ENCODE measurements at regions not wholly inside any gene's neighbourhood (a gene's known extent, or its start where the extent isn't known, plus 50 kb on each side); places are given as distances from the start of the nearest gene placed in this dataset.

- TF ChIP-seq ZNF274 (IDR thresholded peaks at IDR 0.05; ENCODE audit: low read depth, low read length): no peak
Measured at GRCh38 chr11:116481126-116481675, 291.6 kb downstream of the BUD13 start.

GRCh38 chr11:116478669-116479668 is 293.8 kb downstream of the BUD13 start:
- TF ChIP-seq ZNF274 (IDR thresholded peaks at IDR 0.05; ENCODE audit: low read depth, low read length): no peak
- no peak overlapping the region for H3K4me3 ChIP-seq (ENCODE audit: low read length)

More at GRCh38 chr11:116481126-116481675, 291.6 kb downstream of the BUD13 start:
- H3K4me3 ChIP-seq (ENCODE audit: low read length): no peak overlapping the region

- TF ChIP-seq ZNF274 (IDR thresholded peaks at IDR 0.05; ENCODE audit: low read depth, low read length): no peak
Measured at GRCh38 chr11:116478205-116478604, 294.6 kb downstream of the BUD13 start.

DNA sequence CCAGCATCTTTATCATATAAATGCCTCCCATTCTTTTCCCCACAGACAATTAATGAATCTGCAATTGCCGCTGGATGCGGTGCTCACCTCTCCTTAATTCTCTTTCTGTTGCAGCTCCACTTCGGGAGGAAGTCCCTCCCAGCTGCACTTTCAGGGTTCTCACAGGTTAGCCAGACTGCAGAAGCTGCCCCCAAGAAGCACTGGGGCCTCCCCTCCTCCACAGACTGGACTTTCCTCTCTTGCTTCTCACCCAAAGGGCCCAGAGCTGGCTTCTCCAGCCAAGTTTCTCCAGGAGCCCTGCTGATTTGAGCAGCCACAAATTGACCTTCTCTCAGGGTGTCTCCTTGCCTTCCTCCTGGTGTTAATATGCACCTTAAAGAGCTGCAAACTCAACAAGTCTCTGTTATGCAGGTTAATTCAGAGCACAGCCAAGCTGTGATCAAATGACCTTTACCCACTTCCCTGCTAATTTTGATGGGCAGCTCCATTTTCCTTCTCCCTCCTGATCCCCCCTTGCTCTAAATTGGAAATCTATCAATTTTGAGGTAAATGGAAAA is 298.9 kb downstream of the BUD13 start:
- no peak overlapping the region for H3K4me3 ChIP-seq (ENCODE audit: low read length)
- TF ChIP-seq ZNF274 (IDR thresholded peaks at IDR 0.05; ENCODE audit: low read depth, low read length): no peak

More at GRCh38 chr11:116478205-116478604, 294.6 kb downstream of the BUD13 start:
- no peak overlapping the region for H3K4me3 ChIP-seq (ENCODE audit: low read length)

GRCh38 chr11:116473206-116473769 is 299.5 kb downstream of the BUD13 start:
- no peak for TF ChIP-seq ZNF274 (IDR thresholded peaks at IDR 0.05; ENCODE audit: low read depth, low read length)
- H3K4me3 ChIP-seq (ENCODE audit: low read length): no peak overlapping the region

- no peak for TF ChIP-seq ZNF274 (IDR thresholded peaks at IDR 0.05; ENCODE audit: low read depth, low read length)
- H3K4me3 ChIP-seq (ENCODE audit: low read length): no peak overlapping the region
Measured at GRCh38 chr11:116472651-116473050, 300.1 kb downstream of the BUD13 start.

- no peak overlapping the region for H3K4me3 ChIP-seq (ENCODE audit: low read length)
- no peak for TF ChIP-seq ZNF274 (IDR thresholded peaks at IDR 0.05; ENCODE audit: low read depth, low read length)
Measured at GRCh38 chr11:116471608-116472256, 301.1 kb downstream of the BUD13 start.

GRCh38 chr11:116468699-116469098 is 304.1 kb downstream of the BUD13 start:
- no peak for TF ChIP-seq ZNF274 (IDR thresholded peaks at IDR 0.05; ENCODE audit: low read depth, low read length)
- H3K4me3 ChIP-seq (ENCODE audit: low read length): no peak overlapping the region

- no peak for TF ChIP-seq ZNF274 (IDR thresholded peaks at IDR 0.05; ENCODE audit: low read depth, low read length)
- no peak overlapping the region for H3K4me3 ChIP-seq (ENCODE audit: low read length)
Measured at GRCh38 chr11:116467823-116468222, 305.0 kb downstream of the BUD13 start.

DNA sequence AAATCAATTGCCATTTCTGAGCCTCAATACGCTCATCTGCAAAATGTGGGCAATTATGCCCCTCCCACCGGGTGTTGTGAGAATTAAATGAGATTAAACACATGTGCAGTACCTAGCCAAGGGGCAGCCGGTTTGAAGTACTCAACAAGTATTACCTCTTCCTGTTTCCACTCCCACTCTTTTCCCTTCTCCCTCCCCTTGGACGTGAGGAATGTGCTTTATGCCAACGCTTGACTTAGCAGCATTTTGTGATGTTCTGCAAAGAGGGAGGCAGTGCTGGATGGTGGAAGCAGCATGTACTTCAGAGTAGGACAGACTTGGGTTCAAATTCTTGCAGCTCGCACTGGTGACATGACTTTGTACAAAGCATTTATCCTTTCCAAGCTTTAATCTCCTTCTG is 306.0 kb downstream of the BUD13 start:
- TF ChIP-seq ZNF274 (IDR thresholded peaks at IDR 0.05; ENCODE audit: low read depth, low read length): no peak
- no peak overlapping the region for H3K4me3 ChIP-seq (ENCODE audit: low read length)

GRCh38 chr11:116466191-116466590 is 306.6 kb downstream of the BUD13 start:
- TF ChIP-seq ZNF274 (IDR thresholded peaks at IDR 0.05; ENCODE audit: low read depth, low read length): no peak
- H3K4me3 ChIP-seq (ENCODE audit: low read length): no peak overlapping the region

DNA sequence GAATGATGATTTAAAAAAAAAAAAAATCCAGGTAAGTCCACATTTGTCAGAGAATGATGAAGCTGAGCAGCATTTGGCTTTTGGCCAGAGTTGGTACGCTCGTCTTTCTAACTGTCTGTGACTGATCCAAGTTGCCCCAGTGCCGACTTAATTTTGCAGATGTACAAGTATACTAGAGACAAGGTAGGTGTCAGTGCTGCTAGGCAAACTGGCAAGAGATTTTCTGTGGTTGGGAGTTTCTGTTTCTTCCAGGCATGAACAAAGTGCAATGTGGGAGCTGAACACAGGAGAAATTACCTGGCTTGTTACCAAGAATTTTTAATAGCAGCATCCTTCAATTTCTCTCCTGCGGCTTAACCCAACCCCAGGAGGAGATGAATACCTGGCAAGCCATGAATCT is 307.7 kb downstream of the BUD13 start:
- TF ChIP-seq ZNF274 (IDR thresholded peaks at IDR 0.05; ENCODE audit: low read depth, low read length): no peak

DNA sequence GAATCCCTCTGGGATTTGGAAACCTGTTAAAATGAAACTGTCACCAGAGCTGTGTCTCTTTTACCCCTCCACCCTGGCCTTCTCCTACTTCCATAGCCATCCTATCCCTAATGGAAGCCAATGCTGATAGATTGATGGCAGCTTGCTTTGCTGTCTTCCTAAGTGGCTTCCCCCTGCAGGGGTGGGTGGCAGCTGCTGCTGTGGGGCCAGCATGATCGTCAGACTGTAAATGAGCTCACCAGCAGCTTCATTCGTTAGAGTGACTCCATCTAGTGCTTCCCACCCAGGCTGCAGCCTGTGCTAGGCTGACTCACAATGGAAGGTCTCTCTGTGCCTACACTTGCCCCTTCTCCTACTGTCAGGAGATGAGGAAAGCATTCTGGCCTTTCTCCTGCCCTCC is 311.0 kb downstream of the BUD13 start:
- no peak overlapping the region for H3K4me3 ChIP-seq (ENCODE audit: low read length)
- no peak for TF ChIP-seq ZNF274 (IDR thresholded peaks at IDR 0.05; ENCODE audit: low read depth, low read length)

More for the DNA sequence above, 307.7 kb downstream of the BUD13 start:
- H3K4me3 ChIP-seq (ENCODE audit: low read length): no peak overlapping the region

All from GM08714 (cell line).